Gastroesophageal sphincter (tissue), 4 donors: ENCODE measurements at regions not wholly inside any gene's neighbourhood (a gene's known extent, or its start where the extent isn't known, plus 50 kb on each side); places are given as distances from the start of the nearest gene placed in this dataset.

ENCODE experiments used
- ATAC-seq: fragments of 150-250 bp; one replicate; pipeline ENCODE4 v1.9.1; 2016; ENCODE audit warnings: mild to moderate bottlenecking, moderate library complexity
- H3K27ac ChIP-seq, 4 donors: fragments of 200-600 bp; sonication (generic) in 3 of 4; 1 replicate in 3 of 4; 2 replicates in 1 of 4; pipeline ENCODE4 v1.5.1; 2016 to 2019
- H3K27me3 ChIP-seq: fragments of 200-600 bp; sonication (generic); one replicate; pipeline ENCODE4 v1.5.1; 2019
- H3K36me3 ChIP-seq, 2 donors: fragments of 200-600 bp; sonication (generic); one replicate each; pipeline ENCODE4 v1.5.1; 2019; ENCODE audit warnings: control low read depth in 1 of 2
- H3K4me1 ChIP-seq, 3 donors: fragments of 200-600 bp; sonication (generic); 1 replicate in 2 of 3; 2 replicates in 1 of 3; pipeline ENCODE4 v1.5.1; 2016 to 2019; ENCODE audit warnings: control low read depth in 2 of 3
- H3K4me3 ChIP-seq, 2 donors: fragments of 200-600 bp; sonication (generic); one replicate each; pipeline ENCODE4 v1.5.1; 2019; ENCODE audit warnings: mild to moderate bottlenecking in 1 of 2, moderate library complexity in 1 of 2
- H3K9me3 ChIP-seq, 3 donors: fragments of 200-600 bp; sonication (generic); one replicate each; pipeline ENCODE4 v1.5.1; 2017 to 2019; ENCODE audit warnings: control low read depth in 2 of 3
- CTCF ChIP-seq, 4 experiments: fragments of 200-600 bp in 2 of 4; fragments of 450-650 bp in 2 of 4; sonication (generic) in 1 of 4; IDR thresholded peaks; one replicate each; pipeline ENCODE4 v1.5.1; 2017 to 2019; ENCODE audit warnings: antibody characterized with exemption in 4 of 4, mild to moderate bottlenecking in 2 of 4, moderate library complexity in 2 of 4
- EP300 ChIP-seq: sonication (generic); formaldehyde crosslinking; IDR thresholded peaks from one replicate; pipeline ENCODE4 v1.6.1; 2017; ENCODE audit warnings: antibody characterized with exemption, mild to moderate bottlenecking
- POLR2A ChIP-seq, 2 donors: fragments of 450-650 bp; IDR thresholded peaks; one replicate each; pipeline ENCODE4 v1.6.1; 2017; ENCODE audit warnings: antibody characterized with exemption in 2 of 2, mild to moderate bottlenecking in 2 of 2, moderate library complexity in 1 of 2
- POLR2AphosphoS5 ChIP-seq: sonication (generic); formaldehyde crosslinking; IDR thresholded peaks from one replicate; pipeline ENCODE4 v1.6.1; 2017; ENCODE audit warnings: antibody characterized with exemption
- WGBS, 2 donors: methylation state at CpG; one replicate each; pipeline ENCODE4 v1.1.5; 2018; ENCODE audit warnings: low coverage in 1 of 2; 5-methylcytosine and 5-hydroxymethylcytosine counted together

- TF ChIP-seq POLR2AphosphoS5 (no peak), EP300 (no peak), POLR2A (IDR thresholded peaks at IDR 0.05) (no peak), CTCF (IDR thresholded peaks at IDR 0.05) (no peak)
- H3K4me1 ChIP-seq = no peaks in the 10 kb centered on the region
- H3K27me3 ChIP-seq = peaks cover 27% of the 10 kb centered on the region
- no peaks in the 10 kb centered on the region for H3K36me3 ChIP-seq
- H3K9me3 ChIP-seq = peaks cover 0 to 5% (median 0%) of the 10 kb centered on the region in 3 donors
- no peak overlapping the region for H3K4me3 ChIP-seq
- no peak overlapping the region for H3K27ac ChIP-seq
- WGBS, 2 donors = 36 to 49% methylated on average over 5 to 7 of the region's 14 CpGs
- ATAC-seq = no peak
Observed at GRCh38 chr5:2867373-2867933, 116.0 kb upstream of the IRX2 start.

GRCh38 chr5:2866662-2867372, 115.3 kb upstream of the IRX2 start:
- Histone ChIP-seq H3K4me1 (no peaks in the 10 kb centered on the region), H3K36me3 (no peaks in the 10 kb centered on the region), H3K27me3 (peaks cover 27% of the 10 kb centered on the region), H3K27ac (no peak overlapping the region), H3K4me3 (no peak overlapping the region), H3K9me3 (peaks cover 0 to 5% (median 0%) of the 10 kb centered on the region in 3 donors)
- WGBS, 2 donors = 73 to 75% methylated on average over 9 to 14 of the region's 27 CpGs
- no peak for ATAC-seq
- TF ChIP-seq EP300 (no peak), CTCF (IDR thresholded peaks at IDR 0.05) (no peak), POLR2AphosphoS5 (no peak), POLR2A (IDR thresholded peaks at IDR 0.05) (no peak)

GRCh38 chr5:2865856-2866255, 114.4 kb upstream of the IRX2 start:
- Histone ChIP-seq H3K4me3 (no peak overlapping the region), H3K4me1 (no peaks in the 10 kb centered on the region), H3K9me3 (peaks cover 0 to 5% (median 0%) of the 10 kb centered on the region in 3 donors), H3K36me3 (no peaks in the 10 kb centered on the region), H3K27ac (no peak overlapping the region), H3K27me3 (peaks cover 27% of the 10 kb centered on the region)
- TF ChIP-seq POLR2A (IDR thresholded peaks at IDR 0.05) = no peak
- no peak for TF ChIP-seq CTCF (IDR thresholded peaks at IDR 0.05)
- TF ChIP-seq EP300 = no peak
- TF ChIP-seq POLR2AphosphoS5 = no peak
- ATAC-seq = no peak
- 88 to 100% methylated on average over 1 to 6 of the region's 12 CpGs for WGBS, 2 donors

GRCh38 chr5:2864515-2865105, 113.1 kb upstream of the IRX2 start:
- peaks cover 29% of the 10 kb centered on the region for H3K27me3 ChIP-seq
- no peak overlapping the region for H3K27ac ChIP-seq
- WGBS, 2 donors = 68 to 95% methylated on average over 4 to 6 of the region's 14 CpGs
- H3K4me3 ChIP-seq = no peak overlapping the region
- H3K36me3 ChIP-seq = no peaks in the 10 kb centered on the region
- no peak for ATAC-seq
- no peaks in the 10 kb centered on the region for H3K4me1 ChIP-seq
- TF ChIP-seq EP300 (no peak), POLR2A (IDR thresholded peaks at IDR 0.05) (no peak), CTCF (IDR thresholded peaks at IDR 0.05) (no peak), POLR2AphosphoS5 (no peak)
- H3K9me3 ChIP-seq = peaks cover 0 to 5% (median 0%) of the 10 kb centered on the region in 3 donors
